Ovary (tissue), 3 donors: ENCODE measurements at regions not wholly inside any gene's neighbourhood (a gene's known extent, or its start where the extent isn't known, plus 50 kb on each side); places are given as distances from the start of the nearest gene placed in this dataset.

Experiments used
- CTCF ChIP-seq, 3 donors: fragments of 450-650 bp in 2 of 3; fragments of 200-600 bp in 1 of 3; IDR thresholded peaks; one replicate each; pipeline versions ENCODE4 v1.5.1 to v1.8.0; 2016 to 2022; ENCODE audit warnings: antibody characterized with exemption in 3 of 3, mild to moderate bottlenecking in 1 of 3
- EP300 ChIP-seq: sonication (generic); formaldehyde crosslinking; IDR thresholded peaks from one replicate; pipeline ENCODE4 v1.6.1; 2017; ENCODE audit warnings: antibody characterized with exemption
- POLR2A ChIP-seq: fragments of 450-650 bp; IDR thresholded peaks from one replicate; pipeline ENCODE4 v1.6.1; 2017; ENCODE audit warnings: antibody characterized with exemption, mild to moderate bottlenecking, moderate library complexity
- donor health status: DM: no; HTN: no; CAD: no.

GRCh38 chr17:79413611-79414010 is 197.2 kb downstream of the RBFOX3 start:
- TF ChIP-seq POLR2A: no peak
- TF ChIP-seq EP300: no peak
- TF ChIP-seq CTCF (IDR thresholded peaks at IDR 0.05): no peak
